HepG2 (cell line): ENCODE measurements at regions not wholly inside any gene's neighbourhood (a gene's known extent, or its start where the extent isn't known, plus 50 kb on each side); places are given as distances from the start of the nearest gene placed in this dataset.

Experiments
- ATAC-seq: fragments of 200-7000 bp; cut with Tn5 transposase; 3 replicates; pipeline ENCODE4 v1.9.1; 2020; ENCODE audit warnings: mild to moderate bottlenecking, moderate library complexity
- BruUV-seq: library from RNA; stranded (reverse); fragments of 400-500 nt; replicated peaks from 2 replicates; lab custom pipeline; 2021; lab: Mats Ljungman, UMichigan
- CTCF ChIA-PET: fragments of 300-600 bp; formaldehyde crosslinking; extraction: SDS; loops from one replicate; lab custom pipeline; 2021; ENCODE audit warnings: low total read pairs, inconsistent platforms, low intra/inter-chr PET ratio; lab: Yijun Ruan, JAX
- POLR2A ChIA-PET: fragments of 350-600 bp; sonication (Branson Sonifier 250); formaldehyde crosslinking; loops from one replicate; lab custom pipeline; 2020; ENCODE audit warnings: antibody characterized with exemption, inconsistent platforms; lab: Yijun Ruan, JAX
- DNase-seq: peaks from one replicate; pipeline ENCODE4 v3.0.0-alpha.2; 2015; ENCODE audit warnings: low spot score
- FAIRE-seq: peaks from 3 replicates; lab custom pipeline; 2011; peaks lifted over from hg19 to GRCh38; lab: Jason Lieb, UNC
- H2AFZ ChIP-seq: one replicate; pipeline ENCODE4 v1.6.1; 2011; ENCODE audit warnings: low read length, inconsistent platforms
- H3K27ac ChIP-seq: fragments of 300-600 bp; 3 replicates; pipeline ENCODE4 v1.8.0; 2011; ENCODE audit warnings: mixed run types, mild to moderate bottlenecking, mixed read lengths, low read length, inconsistent platforms; ENCODE audit not compliant: insufficient read depth; ENCODE audit errors: extremely low read length
- H3K27me3 ChIP-seq, 2 experiments: fragments of 200-600 bp in 1 of 2; 2 replicates in 1 of 2; 3 replicates in 1 of 2; pipeline versions ENCODE4 v1.6.0 to v1.8.0; 2011; ENCODE audit warnings: low read length in 2 of 2, mild to moderate bottlenecking in 2 of 2, moderate library complexity in 2 of 2, inconsistent platforms in 1 of 2; ENCODE audit not compliant: insufficient read depth in 2 of 2, control insufficient read depth in 1 of 2
- H3K36me3 ChIP-seq, 2 experiments: fragments of 200-600 bp in 1 of 2; replicated peaks in 1 of 2; 2 replicates in 1 of 2; 3 replicates in 1 of 2; pipeline versions ENCODE4 v1.5.1 to v1.8.0; 2011; ENCODE audit warnings: low read length in 2 of 2, inconsistent platforms in 1 of 2; ENCODE audit not compliant: insufficient read depth in 2 of 2, control insufficient read depth in 1 of 2
- H3K4me1 ChIP-seq: 2 replicates; pipeline ENCODE4 v1.5.1; 2012; ENCODE audit warnings: low read length, inconsistent platforms; ENCODE audit not compliant: insufficient read depth
- H3K4me2 ChIP-seq: 2 replicates; pipeline ENCODE4 v1.6.0; 2011; ENCODE audit warnings: low read depth, low read length, inconsistent platforms
- H3K4me3 ChIP-seq, 3 experiments: fragments of 200-600 bp in 1 of 3; sonication (generic), shearing (Covaris generic) in 1 of 3; replicated peaks in 1 of 3; 2 replicates each; pipeline ENCODE4 v1.5.1; 2011 to 2016; ENCODE audit warnings: low read length in 3 of 3, inconsistent platforms in 2 of 3, low read depth in 2 of 3, mild to moderate bottlenecking in 2 of 3, control low read depth in 1 of 3, mixed read lengths in 1 of 3; ENCODE audit not compliant: insufficient read depth in 1 of 3
- H3K79me2 ChIP-seq: one replicate; pipeline ENCODE4 v1.6.1; 2011; ENCODE audit warnings: low read length, inconsistent platforms; ENCODE audit not compliant: insufficient read depth
- H3K9ac ChIP-seq: 2 replicates; pipeline ENCODE4 v1.6.0; 2011; ENCODE audit warnings: mild to moderate bottlenecking, low read depth, low read length, inconsistent platforms; ENCODE audit not compliant: insufficient read depth
- H3K9me3 ChIP-seq: 2 replicates; pipeline ENCODE4 v1.5.1; 2012; ENCODE audit warnings: mild to moderate bottlenecking, low read length
- H4K20me1 ChIP-seq: 2 replicates; pipeline ENCODE4 v1.6.0; 2011; ENCODE audit warnings: inconsistent platforms, mild to moderate bottlenecking, low read length, moderate library complexity; ENCODE audit not compliant: insufficient read depth
- AGO1 ChIP-seq: fragments of 200-400 bp; formaldehyde crosslinking; IDR thresholded peaks from 2 replicates; pipeline ENCODE4 v1.6.1; 2017; ENCODE audit warnings: mild to moderate bottlenecking, low read depth, low read length, moderate library complexity; ENCODE audit not compliant: poor library complexity, severe bottlenecking
- ERF ChIP-seq: IDR thresholded peaks from 2 replicates; pipeline ENCODE4 v1.6.1; 2018; ENCODE audit warnings: missing biosample characterization, missing genetic modification reagents
- GLI4 ChIP-seq: sonication (generic); formaldehyde crosslinking; IDR thresholded peaks from 2 replicates; pipeline ENCODE4 v1.5.1; 2020; ENCODE audit warnings: missing genetic modification reagents, mild to moderate bottlenecking, moderate library complexity, borderline replicate concordance
- ZKSCAN1 ChIP-seq: fragments of 150-350 bp; IDR thresholded peaks from 2 replicates; pipeline ENCODE4 v1.6.1; 2014; ENCODE audit warnings: low read length
- ZNF383 ChIP-seq: sonication (generic); formaldehyde crosslinking; IDR thresholded peaks from 2 replicates; pipeline ENCODE4 v1.4.0; 2020; ENCODE audit warnings: missing genetic modification reagents, mild to moderate bottlenecking, borderline replicate concordance
- WGBS: methylation state at CpG from one replicate; pipeline ENCODE4 v1.1.6; 2017; ENCODE audit warnings: low lambda C conversion rate; 5-methylcytosine and 5-hydroxymethylcytosine counted together
- in situ Hi-C: cut with HindIII; loops from 2 replicates; pipeline ENCODE4 v1.10.0; 2017; ENCODE audit warnings: low pct_unique_long_range_greater_than_20kb; ENCODE audit not compliant: extremely low pct_ligation_motif_present
- intact Hi-C: fragments of 100-400 bp; cut with micrococcal nuclease; formaldehyde crosslinking; loops from one replicate; pipeline ENCODE4 v1.10.0; 2022; ENCODE audit not compliant: unreplicated experiment
- TF ChIP-seq, protein P1 (sequence below): IDR thresholded peaks from 2 replicates; pipeline ENCODE4 v1.6.1; 2018; ENCODE audit warnings: missing genetic modification reagents
- TF ChIP-seq, protein P2 (sequence below): sonication (generic); formaldehyde crosslinking; IDR thresholded peaks from 2 replicates; pipeline ENCODE4 v1.4.0; 2020; ENCODE audit warnings: mild to moderate bottlenecking, missing genetic modification reagents
- TF ChIP-seq, protein P3 (sequence below): sonication (generic); formaldehyde crosslinking; IDR thresholded peaks from 2 replicates; pipeline ENCODE4 v1.8.0; 2022; ENCODE audit warnings: missing genetic modification reagents, low read depth, mild to moderate bottlenecking, borderline replicate concordance

DNA sequence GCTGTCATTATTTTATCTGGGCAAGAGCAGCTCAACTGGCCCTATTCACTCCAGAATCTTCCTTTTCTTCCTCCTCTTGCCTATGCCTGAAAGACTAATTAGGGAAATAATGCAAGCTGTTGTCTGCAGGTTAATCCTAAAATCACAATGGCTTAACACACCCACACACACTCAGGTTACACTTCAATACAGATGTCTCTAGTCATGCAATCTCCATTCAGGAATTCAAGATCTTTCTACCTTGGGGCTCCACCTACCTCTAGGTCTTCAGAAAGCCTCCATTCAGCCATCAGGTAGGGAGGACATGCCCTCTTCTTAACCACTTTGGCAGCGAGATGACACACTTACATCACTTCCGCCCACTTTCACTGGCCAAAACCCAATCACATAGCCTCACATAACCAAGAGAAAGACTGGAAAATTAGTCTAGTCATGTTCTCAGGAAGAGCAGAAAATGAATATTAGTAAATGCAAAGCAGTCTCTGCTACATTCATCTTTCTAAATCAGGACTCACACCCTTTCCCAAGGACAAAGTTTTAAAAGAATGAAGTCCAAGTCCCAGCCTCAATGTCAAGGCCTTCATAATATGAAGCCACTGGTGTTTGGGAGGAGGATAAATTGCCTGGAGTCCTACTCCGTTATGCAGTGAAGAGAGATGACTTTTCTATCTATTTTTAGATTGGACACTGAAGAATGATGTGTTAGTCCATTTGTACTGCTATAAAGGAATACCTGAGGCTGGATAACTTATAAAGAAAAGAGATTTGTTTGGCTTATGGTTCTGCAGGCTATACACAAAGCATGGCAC is 428.1 kb downstream of the EFNA5 start:
- no peaks in the 10 kb centered on the region for H3K9me3 ChIP-seq
- FAIRE-seq (no peak), DNase-seq (no peak)
- ChIA-PET POLR2A (no interaction called here), CTCF (no interaction called here)
- WGBS: 8% methylated on average over 3 of the region's 3 CpGs
- no peak overlapping the region for H2AFZ ChIP-seq
- H3K4me1 ChIP-seq: no peaks in the 10 kb centered on the region
- no peaks in the 10 kb centered on the region for H3K27me3 ChIP-seq
- no peaks in the 10 kb centered on the region for H4K20me1 ChIP-seq
- in situ Hi-C loops: no loop called here
- TF ChIP-seq ZKSCAN1 (no peak), ERF (no peak), ZNF383 (CRISPR knock-in tag) (no peak), GLI4 (CRISPR knock-in tag) (no peak), AGO1 (no peak)
- TF ChIP-seq, protein P1, sequence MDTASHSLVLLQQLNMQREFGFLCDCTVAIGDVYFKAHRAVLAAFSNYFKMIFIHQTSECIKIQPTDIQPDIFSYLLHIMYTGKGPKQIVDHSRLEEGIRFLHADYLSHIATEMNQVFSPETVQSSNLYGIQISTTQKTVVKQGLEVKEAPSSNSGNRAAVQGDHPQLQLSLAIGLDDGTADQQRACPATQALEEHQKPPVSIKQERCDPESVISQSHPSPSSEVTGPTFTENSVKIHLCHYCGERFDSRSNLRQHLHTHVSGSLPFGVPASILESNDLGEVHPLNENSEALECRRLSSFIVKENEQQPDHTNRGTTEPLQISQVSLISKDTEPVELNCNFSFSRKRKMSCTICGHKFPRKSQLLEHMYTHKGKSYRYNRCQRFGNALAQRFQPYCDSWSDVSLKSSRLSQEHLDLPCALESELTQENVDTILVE (CRISPR knock-in tag): no peak
- TF ChIP-seq, protein P2, sequence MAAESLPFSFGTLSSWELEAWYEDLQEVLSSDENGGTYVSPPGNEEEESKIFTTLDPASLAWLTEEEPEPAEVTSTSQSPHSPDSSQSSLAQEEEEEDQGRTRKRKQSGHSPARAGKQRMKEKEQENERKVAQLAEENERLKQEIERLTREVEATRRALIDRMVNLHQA (CRISPR knock-in tag): no peak
- TF ChIP-seq, protein P3, sequence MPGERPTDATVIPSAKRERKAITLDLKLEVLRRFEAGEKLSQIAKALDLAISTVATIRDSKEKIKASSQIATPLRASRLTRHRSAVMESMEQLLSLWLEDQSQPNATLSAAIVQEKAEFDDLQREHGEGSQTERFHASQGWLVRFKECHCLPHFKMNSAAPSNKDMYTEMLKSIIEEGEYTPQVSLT (CRISPR knock-in tag): no peak
- TF ChIP-seq, all 625 proteins: peak for 0
- no TSS peak for BruUV-seq
- Histone ChIP-seq H3K4me2 (no peak overlapping the region), H3K36me3 (no peaks in the 10 kb centered on the region), H3K27ac (no peak overlapping the region), H3K4me3 (no peak overlapping the region), H3K9ac (no peak overlapping the region), H3K79me2 (no peaks in the 10 kb centered on the region)
- ATAC-seq: no peak
- intact Hi-C loops: no loop called here
